NB4 (cell line): ENCODE measurements at regions not wholly inside any gene's neighbourhood (a gene's known extent, or its start where the extent isn't known, plus 50 kb on each side); places are given as distances from the start of the nearest gene placed in this dataset.

Experiments used
- MYC ChIP-seq: IDR thresholded peaks from 2 replicates; pipeline ENCODE4 v1.6.1; 2011; ENCODE audit warnings: low read depth, low read length
- POLR2A ChIP-seq: IDR thresholded peaks from 2 replicates; pipeline ENCODE4 v1.6.1; 2011; ENCODE audit warnings: mild to moderate bottlenecking; ENCODE audit not compliant: insufficient read length; ENCODE audit errors: extremely low read depth
- TF ChIP-seq, protein P1 (sequence below): IDR thresholded peaks from one replicate; pipeline ENCODE4 v1.5.1; 2012; ENCODE audit warnings: low read depth, low read length
- TF ChIP-seq, protein P2 (sequence below): IDR thresholded peaks from 2 replicates; pipeline ENCODE4 v1.6.1; 2011; ENCODE audit warnings: low read depth, low read length

DNA sequence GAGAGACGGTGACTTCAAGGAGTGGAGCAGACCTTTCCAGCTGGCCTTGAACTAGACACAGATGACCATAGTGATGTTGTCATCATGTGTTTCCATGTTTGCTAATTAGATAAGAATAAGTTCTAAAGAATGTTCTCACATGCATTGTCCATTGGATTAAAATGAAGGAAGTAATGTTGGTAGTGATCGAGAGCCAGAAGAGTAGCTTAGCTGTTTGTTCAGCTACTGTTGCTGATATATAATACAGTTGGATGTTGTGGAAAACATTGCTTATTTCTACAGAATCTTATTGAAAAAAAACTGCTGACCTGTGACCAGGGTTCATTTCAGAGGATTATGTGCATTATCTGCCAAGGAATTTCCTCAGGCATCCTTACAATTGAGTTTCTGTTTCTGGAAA lies 249.1 kb upstream of the POGK start:
- TF ChIP-seq, protein P1, sequence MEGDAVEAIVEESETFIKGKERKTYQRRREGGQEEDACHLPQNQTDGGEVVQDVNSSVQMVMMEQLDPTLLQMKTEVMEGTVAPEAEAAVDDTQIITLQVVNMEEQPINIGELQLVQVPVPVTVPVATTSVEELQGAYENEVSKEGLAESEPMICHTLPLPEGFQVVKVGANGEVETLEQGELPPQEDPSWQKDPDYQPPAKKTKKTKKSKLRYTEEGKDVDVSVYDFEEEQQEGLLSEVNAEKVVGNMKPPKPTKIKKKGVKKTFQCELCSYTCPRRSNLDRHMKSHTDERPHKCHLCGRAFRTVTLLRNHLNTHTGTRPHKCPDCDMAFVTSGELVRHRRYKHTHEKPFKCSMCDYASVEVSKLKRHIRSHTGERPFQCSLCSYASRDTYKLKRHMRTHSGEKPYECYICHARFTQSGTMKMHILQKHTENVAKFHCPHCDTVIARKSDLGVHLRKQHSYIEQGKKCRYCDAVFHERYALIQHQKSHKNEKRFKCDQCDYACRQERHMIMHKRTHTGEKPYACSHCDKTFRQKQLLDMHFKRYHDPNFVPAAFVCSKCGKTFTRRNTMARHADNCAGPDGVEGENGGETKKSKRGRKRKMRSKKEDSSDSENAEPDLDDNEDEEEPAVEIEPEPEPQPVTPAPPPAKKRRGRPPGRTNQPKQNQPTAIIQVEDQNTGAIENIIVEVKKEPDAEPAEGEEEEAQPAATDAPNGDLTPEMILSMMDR = no peak
- no peak for TF ChIP-seq POLR2A
- no peak for TF ChIP-seq MYC
- TF ChIP-seq, protein P2, sequence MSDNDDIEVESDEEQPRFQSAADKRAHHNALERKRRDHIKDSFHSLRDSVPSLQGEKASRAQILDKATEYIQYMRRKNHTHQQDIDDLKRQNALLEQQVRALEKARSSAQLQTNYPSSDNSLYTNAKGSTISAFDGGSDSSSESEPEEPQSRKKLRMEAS = no peak
